CD4-positive, alpha-beta T cell treated with Interleukin-4 for 4 hours (primary cell): ENCODE measurements at regions not wholly inside any gene's neighbourhood (a gene's known extent, or its start where the extent isn't known, plus 50 kb on each side); places are given as distances from the start of the nearest gene placed in this dataset.

ENCODE experiments used
- DNase-seq: peaks from one replicate; pipeline ENCODE4 v3.0.0-alpha.2; 2020

GRCh38 chr6:37105148-37106050 lies 64.6 kb upstream of the PIM1 start:
- no peak for DNase-seq

- DNase-seq, result no peak
Measured at GRCh38 chr6:37106051-37106363, 63.9 kb upstream of the PIM1 start.

GRCh38 chr6:37106554-37106953 lies 63.4 kb upstream of the PIM1 start:
- DNase-seq, result no peak

GRCh38 chr6:37106982-37107491 lies 62.9 kb upstream of the PIM1 start:
- no peak for DNase-seq

- DNase-seq, result no peak
Measured at GRCh38 chr6:37109714-37110499, 60.0 kb upstream of the PIM1 start.

GRCh38 chr6:37110500-37111461 lies 59.2 kb upstream of the PIM1 start:
- no peak for DNase-seq

GRCh38 chr6:37113976-37114375 lies 56.0 kb upstream of the PIM1 start:
- DNase-seq, result no peak

GRCh38 chr6:37114612-37115011 lies 55.3 kb upstream of the PIM1 start:
- DNase-seq, result no peak

- DNase-seq, result no peak
Measured at GRCh38 chr6:37115236-37115895, 54.6 kb upstream of the PIM1 start.

GRCh38 chr6:37116326-37116725 lies 53.6 kb upstream of the PIM1 start:
- DNase-seq, result no peak

- no peak for DNase-seq
Measured at GRCh38 chr6:37119387-37119886, 50.5 kb upstream of the PIM1 start.
